ENCODE measurements at regions not wholly inside any gene's neighbourhood (a gene's known extent, or its start where the extent isn't known, plus 50 kb on each side); places are given as distances from the start of the nearest gene placed in this dataset.
A peak's percentile ranks its signal among the peaks of the same experiment; 100 is the strongest.
"Not testable (repeated sequence)": the region's sequence is repeated elsewhere in the genome, so short reads cannot be mapped to it uniquely, and the experiment has no call there.

GRCh38 chr13:94878602-94879165 lies 166.3 kb upstream of the SOX21 start:
- Mint-ChIP-seq H3K4me1 (ENCODE audit: low read depth) (no peaks in the 10 kb centered on the region), H3K4me3 (no peak overlapping the region), H3K9me3 (peaks cover 3% of the 10 kb centered on the region), H3K27me3 (ENCODE audit: low read depth) (no peaks in the 10 kb centered on the region), H3K36me3 (ENCODE audit: low read depth) (no peaks in the 10 kb centered on the region), H3K27ac (no peak overlapping the region)
- DNase-seq (ENCODE audit: low spot score): no peak

- no peaks in the 10 kb centered on the region for H3K9me3 Mint-ChIP-seq
- DNase-seq (ENCODE audit: low spot score): no peak
- no peak overlapping the region for H3K27ac Mint-ChIP-seq
- no peak overlapping the region for H3K4me3 Mint-ChIP-seq
- no peaks in the 10 kb centered on the region for H3K36me3 Mint-ChIP-seq (ENCODE audit: low read depth)
- peaks cover 12% of the 10 kb centered on the region for H3K4me1 Mint-ChIP-seq (ENCODE audit: low read depth)
- H3K27me3 Mint-ChIP-seq (ENCODE audit: low read depth): peaks cover 21% of the 10 kb centered on the region
Measured at GRCh38 chr13:94864474-94864873, 152.1 kb upstream of the SOX21 start.

- Mint-ChIP-seq H3K4me3 (peak overlapping the region; percentile 89), H3K27me3 (ENCODE audit: low read depth) (peaks cover 24% of the 10 kb centered on the region), H3K36me3 (ENCODE audit: low read depth) (no peaks in the 10 kb centered on the region), H3K4me1 (ENCODE audit: low read depth) (peaks cover 12% of the 10 kb centered on the region), H3K27ac (peak overlapping the region; percentile 82), H3K9me3 (no peaks in the 10 kb centered on the region)
- no peak for DNase-seq (ENCODE audit: low spot score)
Measured at GRCh38 chr13:94860981-94861407, 148.6 kb upstream of the SOX21 start.

- H3K4me3 Mint-ChIP-seq: no peak overlapping the region
- DNase-seq (ENCODE audit: low spot score): no peak
- H3K27me3 Mint-ChIP-seq (ENCODE audit: low read depth): peaks cover 20% of the 10 kb centered on the region
- peaks cover 12% of the 10 kb centered on the region for H3K4me1 Mint-ChIP-seq (ENCODE audit: low read depth)
- no peaks in the 10 kb centered on the region for H3K36me3 Mint-ChIP-seq (ENCODE audit: low read depth)
- H3K9me3 Mint-ChIP-seq: no peaks in the 10 kb centered on the region
- no peak overlapping the region for H3K27ac Mint-ChIP-seq
Measured at GRCh38 chr13:94859811-94860210, 147.5 kb upstream of the SOX21 start.

- peaks cover 12% of the 10 kb centered on the region for H3K4me1 Mint-ChIP-seq (ENCODE audit: low read depth)
- no peaks in the 10 kb centered on the region for H3K9me3 Mint-ChIP-seq
- peaks cover 16% of the 10 kb centered on the region for H3K27me3 Mint-ChIP-seq (ENCODE audit: low read depth)
- H3K4me3 Mint-ChIP-seq: peak overlapping the region; percentile 23
- H3K27ac Mint-ChIP-seq: peak overlapping the region; percentile 24
- DNase-seq (ENCODE audit: low spot score): no peak
- H3K36me3 Mint-ChIP-seq (ENCODE audit: low read depth): no peaks in the 10 kb centered on the region
Measured at GRCh38 chr13:94859278-94859691, 146.9 kb upstream of the SOX21 start.

- DNase-seq (ENCODE audit: low spot score): no peak
- Mint-ChIP-seq H3K27me3 (ENCODE audit: low read depth) (peaks cover 14% of the 10 kb centered on the region), H3K27ac (peak overlapping the region; percentile 24), H3K9me3 (no peaks in the 10 kb centered on the region), H3K4me1 (ENCODE audit: low read depth) (peaks cover 12% of the 10 kb centered on the region), H3K36me3 (ENCODE audit: low read depth) (no peaks in the 10 kb centered on the region), H3K4me3 (peak overlapping the region; percentile 23)
Measured at GRCh38 chr13:94858856-94859255, 146.5 kb upstream of the SOX21 start.

- Mint-ChIP-seq H3K27ac (no peak overlapping the region), H3K4me3 (no peak overlapping the region), H3K36me3 (ENCODE audit: low read depth) (no peaks in the 10 kb centered on the region), H3K4me1 (ENCODE audit: low read depth) (no peaks in the 10 kb centered on the region), H3K27me3 (ENCODE audit: low read depth) (peaks cover 3% of the 10 kb centered on the region), H3K9me3 (no peaks in the 10 kb centered on the region)
- DNase-seq (ENCODE audit: low spot score): no peak
Measured at GRCh38 chr13:94854688-94855087, 142.3 kb upstream of the SOX21 start.

- no peaks in the 10 kb centered on the region for H3K4me1 Mint-ChIP-seq (ENCODE audit: low read depth)
- H3K36me3 Mint-ChIP-seq (ENCODE audit: low read depth): no peaks in the 10 kb centered on the region
- H3K27me3 Mint-ChIP-seq (ENCODE audit: low read depth): peaks cover under 1% of the 10 kb centered on the region
- H3K4me3 Mint-ChIP-seq: no peak overlapping the region
- no peak for DNase-seq (ENCODE audit: low spot score)
- no peak overlapping the region for H3K27ac Mint-ChIP-seq
- H3K9me3 Mint-ChIP-seq: no peaks in the 10 kb centered on the region
Measured at GRCh38 chr13:94851576-94851975, 139.2 kb upstream of the SOX21 start.

GRCh38 chr13:94849254-94849653 lies 136.9 kb upstream of the SOX21 start:
- no peak overlapping the region for H3K27ac Mint-ChIP-seq
- H3K36me3 Mint-ChIP-seq (ENCODE audit: low read depth): no peaks in the 10 kb centered on the region
- no peak for DNase-seq (ENCODE audit: low spot score)
- H3K4me1 Mint-ChIP-seq (ENCODE audit: low read depth): no peaks in the 10 kb centered on the region
- no peak overlapping the region for H3K4me3 Mint-ChIP-seq
- H3K9me3 Mint-ChIP-seq: no peaks in the 10 kb centered on the region
- no peaks in the 10 kb centered on the region for H3K27me3 Mint-ChIP-seq (ENCODE audit: low read depth)

GRCh38 chr13:94842901-94843300 lies 130.6 kb upstream of the SOX21 start:
- Mint-ChIP-seq H3K4me3 (no peak overlapping the region), H3K27me3 (ENCODE audit: low read depth) (peaks cover 2% of the 10 kb centered on the region), H3K4me1 (ENCODE audit: low read depth) (no peaks in the 10 kb centered on the region), H3K9me3 (no peaks in the 10 kb centered on the region), H3K36me3 (ENCODE audit: low read depth) (no peaks in the 10 kb centered on the region), H3K27ac (no peak overlapping the region)
- DNase-seq (ENCODE audit: low spot score): no peak

- not testable (repeated sequence) for H3K36me3 Mint-ChIP-seq (ENCODE audit: low read depth); H3K27me3 Mint-ChIP-seq (ENCODE audit: low read depth); DNase-seq (ENCODE audit: low spot score); H3K27ac Mint-ChIP-seq; H3K9me3 Mint-ChIP-seq; H3K4me1 Mint-ChIP-seq (ENCODE audit: low read depth); H3K4me3 Mint-ChIP-seq
Measured at GRCh38 chr13:94837056-94837455, 124.7 kb upstream of the SOX21 start.

GRCh38 chr13:94829837-94830365 lies 117.6 kb upstream of the SOX21 start:
- Mint-ChIP-seq H3K4me1 (ENCODE audit: low read depth) (no peaks in the 10 kb centered on the region), H3K27ac (no peak overlapping the region), H3K36me3 (ENCODE audit: low read depth) (no peaks in the 10 kb centered on the region), H3K4me3 (no peak overlapping the region), H3K9me3 (no peaks in the 10 kb centered on the region), H3K27me3 (ENCODE audit: low read depth) (no peaks in the 10 kb centered on the region)
- no peak for DNase-seq (ENCODE audit: low spot score)

- Mint-ChIP-seq H3K36me3 (ENCODE audit: low read depth) (no peaks in the 10 kb centered on the region), H3K27me3 (ENCODE audit: low read depth) (no peaks in the 10 kb centered on the region), H3K9me3 (no peaks in the 10 kb centered on the region), H3K4me1 (ENCODE audit: low read depth) (no peaks in the 10 kb centered on the region), H3K27ac (no peak overlapping the region), H3K4me3 (no peak overlapping the region)
- no peak for DNase-seq (ENCODE audit: low spot score)
Measured at GRCh38 chr13:94829185-94829836, 117.0 kb upstream of the SOX21 start.

GRCh38 chr13:94827566-94827965 lies 115.2 kb upstream of the SOX21 start:
- H3K4me1 Mint-ChIP-seq (ENCODE audit: low read depth): no peaks in the 10 kb centered on the region
- no peaks in the 10 kb centered on the region for H3K36me3 Mint-ChIP-seq (ENCODE audit: low read depth)
- H3K27ac Mint-ChIP-seq: no peak overlapping the region
- no peaks in the 10 kb centered on the region for H3K27me3 Mint-ChIP-seq (ENCODE audit: low read depth)
- no peak overlapping the region for H3K4me3 Mint-ChIP-seq
- DNase-seq (ENCODE audit: low spot score): no peak
- no peaks in the 10 kb centered on the region for H3K9me3 Mint-ChIP-seq

GRCh38 chr13:94825507-94825906 lies 113.2 kb upstream of the SOX21 start:
- Mint-ChIP-seq H3K9me3 (no peaks in the 10 kb centered on the region), H3K4me3 (no peak overlapping the region), H3K36me3 (ENCODE audit: low read depth) (no peaks in the 10 kb centered on the region), H3K27ac (no peak overlapping the region), H3K4me1 (ENCODE audit: low read depth) (no peaks in the 10 kb centered on the region), H3K27me3 (ENCODE audit: low read depth) (peaks cover 2% of the 10 kb centered on the region)
- DNase-seq (ENCODE audit: low spot score): no peak
